ENCODE measurements at regions not wholly inside any gene's neighbourhood (a gene's known extent, or its start where the extent isn't known, plus 50 kb on each side); places are given as distances from the start of the nearest gene placed in this dataset.
"Not testable (repeated sequence)": the region's sequence is repeated elsewhere in the genome, so short reads cannot be mapped to it uniquely, and the experiment has no call there.

- DNase-seq (ENCODE audit: low read depth in 4 of 4, low spot score in 2 of 4), result no peak
These were observed 838.1 kb downstream of the TBL1XR1 start for GRCh38 chr3:176359211-176359610.

- no peak for DNase-seq (ENCODE audit: low read depth in 4 of 4, low spot score in 2 of 4)
These were observed 839.4 kb downstream of the TBL1XR1 start for GRCh38 chr3:176357891-176358290.

- DNase-seq (ENCODE audit: low read depth in 4 of 4, low spot score in 2 of 4), result no peak
These were observed 842.4 kb downstream of the TBL1XR1 start for GRCh38 chr3:176354843-176355242.

GRCh38 chr3:176352716-176353334 lies 844.5 kb downstream of the TBL1XR1 start:
- DNase-seq (ENCODE audit: low read depth in 4 of 4, low spot score in 2 of 4), result no peak

DNA sequence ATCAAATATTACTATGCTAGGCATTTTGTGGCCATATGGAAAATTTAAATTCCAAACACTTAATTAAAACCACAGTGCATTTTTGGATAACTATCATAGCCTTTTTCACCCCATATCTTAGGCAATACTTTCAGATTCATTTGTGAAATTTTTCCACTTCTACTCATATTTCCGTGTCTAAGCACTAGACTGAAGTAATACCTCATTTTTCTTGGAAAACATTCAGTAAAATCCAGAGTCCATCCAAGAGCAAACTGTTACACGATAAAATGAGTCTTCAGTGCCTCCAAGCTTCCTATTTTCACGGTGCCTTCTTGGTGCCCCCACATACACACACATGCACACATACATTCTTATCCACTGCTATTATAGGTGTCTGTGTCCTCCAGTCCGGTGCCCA lies 845.9 kb downstream of the TBL1XR1 start:
- DNase-seq (ENCODE audit: low read depth in 4 of 4, low spot score in 2 of 4), result no peak

DNA sequence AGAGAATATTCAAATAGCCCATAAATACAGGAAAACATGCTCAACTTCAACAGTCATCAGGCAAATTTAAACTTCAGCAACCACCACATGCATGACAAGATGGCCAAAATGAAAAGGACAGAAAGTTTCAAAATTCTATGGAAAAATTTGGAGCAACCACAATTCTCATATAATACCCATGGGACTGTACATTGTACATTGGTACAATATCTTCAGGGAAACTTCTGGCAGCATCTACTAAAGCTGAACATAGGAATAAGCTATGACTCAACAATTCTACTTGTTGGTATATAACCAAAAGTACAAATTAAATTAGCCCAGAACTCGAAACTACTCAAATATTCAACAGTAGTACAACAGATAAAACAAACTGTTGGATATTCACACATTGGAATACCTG lies 847.6 kb downstream of the TBL1XR1 start:
- DNase-seq (ENCODE audit: low read depth in 4 of 4, low spot score in 2 of 4), result no peak

DNA sequence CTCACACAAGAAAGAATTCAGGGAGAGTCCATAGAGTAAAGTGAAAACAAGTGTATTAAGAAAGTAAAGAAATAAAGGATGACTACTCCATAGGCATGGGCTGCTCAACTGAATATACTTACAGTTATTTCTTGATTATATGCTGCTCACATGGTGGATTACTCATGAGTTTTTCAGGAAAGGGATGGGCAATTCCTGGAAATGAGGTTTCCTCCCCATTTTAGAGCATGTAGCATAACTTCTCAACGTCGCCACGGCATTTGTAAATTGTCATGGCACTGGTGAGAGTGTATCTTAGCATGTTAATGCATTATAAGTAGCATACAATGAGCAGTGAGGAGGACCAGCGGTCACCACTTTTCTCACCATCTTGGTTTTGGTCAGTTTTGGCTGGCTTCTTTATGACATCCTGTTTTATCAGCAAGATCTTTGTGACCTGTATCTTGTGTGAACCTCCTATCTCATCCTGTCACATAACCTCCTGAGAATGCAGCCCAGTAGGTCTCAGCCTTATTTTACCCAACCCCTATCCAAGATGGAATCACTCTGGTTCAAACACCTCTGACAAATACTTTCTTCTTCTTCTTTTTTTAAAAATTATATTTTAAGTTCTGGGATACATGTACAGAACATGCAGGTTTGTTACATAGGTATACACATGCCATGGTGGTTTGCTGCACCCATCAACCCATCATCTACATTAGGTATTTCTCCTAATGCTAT lies 849.7 kb downstream of the TBL1XR1 start:
- no peak for DNase-seq (ENCODE audit: low read depth in 4 of 4, low spot score in 2 of 4)

DNA sequence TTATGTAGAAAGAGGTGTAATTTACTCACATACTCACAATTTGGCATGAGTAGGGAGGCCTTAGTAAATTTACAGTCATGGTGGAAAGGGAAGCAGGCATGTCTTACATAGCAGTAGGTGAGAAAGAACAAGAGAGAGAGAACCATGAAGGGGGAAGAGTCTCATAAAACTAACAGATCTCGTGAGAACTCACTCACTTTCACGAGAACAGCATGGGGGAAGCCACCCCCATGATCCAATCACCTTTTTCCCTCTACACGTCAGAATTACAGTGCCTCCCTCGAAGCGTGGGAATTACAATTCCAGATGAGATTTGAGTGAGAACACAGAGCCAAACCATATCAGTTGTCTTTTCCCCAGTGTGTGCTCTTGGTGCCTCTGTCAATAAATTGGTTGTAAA lies 855.3 kb downstream of the TBL1XR1 start:
- DNase-seq (ENCODE audit: low read depth in 4 of 4, low spot score in 2 of 4), result no peak

GRCh38 chr3:176328666-176329065 lies 868.6 kb downstream of the TBL1XR1 start:
- DNase-seq (ENCODE audit: low read depth in 4 of 4, low spot score in 2 of 4), result no peak

DNA sequence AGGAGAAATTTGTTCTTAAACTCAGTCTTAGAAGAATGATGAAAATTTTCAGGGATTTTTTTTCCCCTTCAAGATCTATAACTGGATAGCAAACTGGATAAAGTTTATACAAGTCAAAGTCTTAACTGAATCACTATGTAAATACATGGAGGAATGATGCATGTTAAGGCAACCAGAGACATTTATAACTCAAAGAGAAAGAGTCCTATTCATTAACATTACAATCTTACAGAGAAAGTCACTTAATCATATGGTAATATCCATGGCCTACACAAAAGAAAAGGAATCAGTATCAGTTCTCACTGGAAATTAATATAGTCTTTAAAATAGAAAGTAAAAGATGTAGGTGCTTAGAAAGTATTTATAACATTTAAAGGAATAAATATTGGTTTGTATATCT lies 869.1 kb downstream of the TBL1XR1 start:
- no peak for DNase-seq (ENCODE audit: low read depth in 4 of 4, low spot score in 2 of 4)

DNA sequence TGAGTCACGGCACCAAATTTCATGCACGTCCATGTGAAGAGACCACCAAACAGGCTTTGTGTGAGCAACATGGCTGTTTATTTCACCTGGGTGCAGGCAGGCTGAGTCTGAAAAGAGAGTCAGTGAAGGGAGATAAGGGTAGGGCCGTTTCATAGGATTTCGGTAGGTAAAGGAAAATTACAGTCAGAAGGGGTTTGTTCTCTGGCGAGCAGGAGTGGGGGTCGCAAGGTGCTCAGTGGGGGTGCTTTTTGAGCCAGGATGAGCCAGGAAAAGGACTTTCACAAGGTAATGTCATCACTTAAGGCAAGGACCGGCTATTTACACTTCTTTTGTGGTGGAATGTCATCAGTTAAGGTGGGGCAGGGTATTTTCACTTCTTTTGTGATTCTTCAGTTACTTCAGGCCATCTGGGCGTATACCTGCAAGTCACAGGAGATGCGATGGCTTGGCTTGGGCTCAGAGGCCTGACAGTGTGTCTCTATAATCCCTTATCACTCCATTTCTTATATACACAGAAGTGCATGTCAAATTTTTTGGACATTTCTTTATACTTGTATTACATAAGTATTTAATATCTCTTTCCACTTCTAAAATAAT lies 870.3 kb downstream of the TBL1XR1 start:
- DNase-seq (ENCODE audit: low read depth in 4 of 4, low spot score in 2 of 4), result not testable (repeated sequence)

DNA sequence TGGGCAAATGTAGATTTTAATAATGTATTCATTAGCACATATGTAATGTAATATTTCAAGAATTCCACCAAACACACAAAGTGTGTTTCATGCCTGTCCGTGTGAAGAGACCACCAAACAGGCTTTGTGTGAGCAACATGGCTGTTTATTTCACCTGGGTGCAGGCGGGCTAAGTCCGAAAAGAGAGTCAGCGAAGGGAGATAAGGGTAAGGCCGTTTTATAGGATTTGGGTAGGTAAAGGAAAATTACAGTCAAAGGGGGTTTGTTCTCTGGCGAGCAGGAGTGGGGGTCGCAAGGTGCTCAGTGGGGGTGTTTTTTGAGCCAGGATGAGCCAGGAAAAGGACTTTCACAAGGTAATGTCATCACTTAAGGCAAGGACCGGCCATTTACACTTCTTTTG lies 875.8 kb downstream of the TBL1XR1 start:
- DNase-seq (ENCODE audit: low read depth in 4 of 4, low spot score in 2 of 4), result not testable (repeated sequence)

- no peak for DNase-seq (ENCODE audit: low read depth in 4 of 4, low spot score in 2 of 4)
These were observed 876.2 kb downstream of the TBL1XR1 start for GRCh38 chr3:176321099-176321498.

- DNase-seq (ENCODE audit: low read depth in 4 of 4, low spot score in 2 of 4), result no peak
These were observed 883.9 kb downstream of the TBL1XR1 start for GRCh38 chr3:176313426-176313825.

DNA sequence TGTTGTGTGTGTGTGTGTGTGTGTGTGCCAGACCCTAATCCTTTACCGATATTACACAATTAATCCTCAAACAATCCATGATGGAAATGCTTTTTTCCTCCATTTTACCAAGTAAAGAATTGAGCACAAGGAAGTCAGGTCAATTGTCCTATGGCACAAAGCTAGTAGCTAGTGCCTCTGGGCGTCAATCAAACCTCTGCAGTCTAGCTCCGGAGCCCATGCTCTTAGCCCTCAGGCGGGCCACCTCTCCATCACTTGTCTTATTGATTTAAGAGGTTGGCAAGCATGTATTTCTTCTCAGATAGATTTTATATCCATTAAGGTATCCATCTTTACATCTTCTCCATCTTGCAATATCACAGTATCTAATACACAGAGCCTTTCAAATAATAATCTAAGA lies 886.6 kb downstream of the TBL1XR1 start:
- DNase-seq (ENCODE audit: low read depth in 4 of 4, low spot score in 2 of 4), result no peak

GRCh38 chr3:176302271-176302670 lies 895.0 kb downstream of the TBL1XR1 start:
- DNase-seq (ENCODE audit: low read depth in 4 of 4, low spot score in 2 of 4), result no peak

DNA sequence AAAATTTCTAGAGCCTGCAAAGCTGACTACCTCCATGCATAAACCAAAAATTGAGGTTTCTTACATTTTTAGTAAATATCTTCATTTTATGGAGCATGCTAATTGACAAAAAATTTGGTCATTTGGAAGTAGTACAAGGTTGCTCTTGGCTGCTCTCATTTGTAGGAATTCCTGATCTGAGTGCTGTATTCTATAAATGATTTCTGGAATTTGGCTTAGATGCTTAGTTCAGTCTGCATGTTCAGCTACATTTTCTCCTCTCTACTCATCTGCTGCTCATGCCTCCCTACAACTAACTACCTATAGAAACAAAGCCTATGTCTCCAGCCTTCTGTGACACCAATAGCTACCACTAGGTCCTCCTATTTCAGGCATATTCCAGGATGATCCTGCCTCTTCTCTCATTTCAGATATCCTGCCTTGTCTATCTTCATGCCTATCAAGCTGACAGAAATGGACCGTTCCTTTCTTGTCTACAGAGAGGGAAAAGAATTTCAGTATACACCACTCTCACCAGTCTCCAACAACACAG lies 901.1 kb downstream of the TBL1XR1 start:
- no peak for DNase-seq (ENCODE audit: low read depth in 4 of 4, low spot score in 2 of 4)

DNA sequence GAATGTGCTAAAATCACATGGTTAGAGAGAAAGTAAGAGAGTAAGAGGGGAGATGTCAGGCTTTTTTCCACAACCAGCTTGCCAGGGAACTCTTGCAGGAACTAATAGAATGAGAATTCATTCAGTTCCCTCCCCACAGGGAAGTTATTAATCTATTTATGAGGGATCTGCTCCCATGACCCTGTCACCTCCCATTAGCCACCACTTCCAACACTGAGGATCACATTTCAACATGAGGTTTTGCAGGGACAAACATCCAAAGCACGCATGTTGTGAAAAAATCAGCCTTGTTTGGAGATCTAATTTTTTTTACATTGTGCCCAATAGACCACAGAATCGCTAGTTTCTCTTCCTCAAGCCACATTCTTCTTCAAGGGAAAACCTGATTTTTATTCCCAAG lies 904.0 kb downstream of the TBL1XR1 start:
- DNase-seq (ENCODE audit: low read depth in 4 of 4, low spot score in 2 of 4), result no peak

DNA sequence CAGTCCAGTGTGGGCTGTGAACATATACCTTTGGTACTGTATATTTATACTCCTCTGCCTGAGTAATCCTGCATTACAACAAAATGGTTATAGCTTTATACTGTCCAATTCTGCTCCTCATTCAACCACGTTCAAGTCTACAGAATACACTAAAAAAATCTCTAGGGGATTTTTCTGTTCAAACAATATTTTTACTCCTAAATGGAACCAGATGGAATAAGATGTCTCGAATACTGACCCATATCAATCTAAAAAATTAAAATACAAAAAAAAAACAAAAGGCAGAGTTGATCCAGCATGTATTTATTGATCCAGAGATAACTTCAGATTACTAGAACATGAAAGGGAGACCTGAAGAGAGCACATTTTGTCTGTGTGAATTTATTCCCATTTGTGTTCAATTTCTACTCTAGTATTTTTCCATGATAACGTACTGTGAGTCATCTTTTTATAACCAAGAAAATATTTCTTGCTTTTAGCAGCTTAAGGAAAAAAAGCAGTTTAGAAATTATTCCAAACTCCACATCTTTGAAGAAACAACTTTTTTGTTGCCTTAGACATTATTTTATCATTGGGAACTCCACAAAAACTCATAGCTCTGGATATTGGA lies 910.7 kb downstream of the TBL1XR1 start:
- DNase-seq (ENCODE audit: low read depth in 4 of 4, low spot score in 2 of 4), result no peak

DNA sequence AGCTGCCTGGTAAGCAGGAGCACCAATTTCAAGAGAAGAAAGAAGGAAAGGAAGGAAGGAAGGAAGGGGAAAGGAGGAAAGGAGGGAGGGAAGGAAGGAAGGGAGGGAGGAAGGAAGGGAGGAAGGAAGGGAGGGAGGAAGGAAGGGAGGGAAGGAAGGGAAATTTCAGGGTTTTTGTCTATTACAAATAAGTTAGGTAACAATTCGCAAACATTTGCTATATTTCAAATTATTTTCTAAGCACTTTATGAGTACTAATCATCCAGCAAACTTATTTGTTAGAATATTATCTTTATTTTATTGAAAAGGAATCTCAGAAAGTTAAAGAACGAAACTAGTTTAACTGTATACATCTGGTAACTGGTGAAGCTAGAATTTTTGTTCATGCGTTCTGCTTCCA lies 921.7 kb downstream of the TBL1XR1 start:
- no peak for DNase-seq (ENCODE audit: low read depth in 4 of 4, low spot score in 2 of 4)

DNA sequence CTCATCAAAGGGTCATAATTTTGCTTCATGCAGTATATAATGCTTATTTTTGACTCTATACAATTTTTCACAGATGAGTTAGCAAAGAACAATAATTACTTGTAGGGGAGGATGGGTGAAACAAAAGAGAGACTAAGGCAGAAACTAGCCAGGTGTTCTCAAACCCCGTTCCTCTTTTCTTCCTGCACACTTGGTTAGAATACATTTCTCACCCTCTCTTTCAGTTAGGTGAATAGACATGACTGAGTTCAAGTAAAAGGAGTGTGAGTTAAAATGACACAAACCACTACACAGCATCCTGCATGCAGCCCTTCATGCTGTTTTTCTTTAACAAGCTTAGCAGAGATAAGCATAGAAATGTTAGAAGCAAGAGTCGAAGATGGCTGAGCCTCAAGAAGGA lies 922.2 kb downstream of the TBL1XR1 start:
- DNase-seq (ENCODE audit: low read depth in 4 of 4, low spot score in 2 of 4), result no peak

DNA sequence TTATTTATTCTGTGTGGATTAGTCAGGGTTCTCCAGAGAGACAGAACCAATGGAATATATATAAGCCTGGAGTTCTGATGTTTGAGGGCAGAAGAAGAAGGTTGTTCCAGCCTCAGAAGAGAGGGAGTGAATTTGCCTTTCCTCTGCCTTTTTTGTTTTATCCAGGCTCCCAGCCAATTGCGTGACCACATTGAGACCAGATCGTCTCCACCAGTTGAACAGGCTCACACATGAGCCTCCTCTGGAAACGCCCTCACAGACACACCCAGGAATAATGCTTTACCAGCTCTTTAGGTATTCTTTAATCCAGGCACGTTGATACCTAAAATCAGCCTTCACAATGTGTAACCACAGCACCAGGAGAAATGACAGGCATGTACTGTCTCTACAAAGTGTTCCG lies 923.1 kb downstream of the TBL1XR1 start:
- DNase-seq (ENCODE audit: low read depth in 4 of 4, low spot score in 2 of 4), result no peak

Measured in left renal cortex interstitium (tissue), 4 donors.